Pulmonary artery endothelial cell (primary cell): ENCODE measurements at regions not wholly inside any gene's neighbourhood (a gene's known extent, or its start where the extent isn't known, plus 50 kb on each side); places are given as distances from the start of the nearest gene placed in this dataset.
A peak's percentile ranks its signal among the peaks of the same experiment; 100 is the strongest.

Source experiments
- DNase-seq: peaks from one replicate; pipeline ENCODE4 v3.0.0-alpha.2; 2011; ENCODE audit warnings: low read depth, low spot score

- no peak for DNase-seq
These were observed 425.4 kb upstream of the MMADHC start for GRCh38 chr2:150012986-150013385.

- DNase-seq, result no peak
These were observed 423.7 kb upstream of the MMADHC start for GRCh38 chr2:150011161-150011730.

GRCh38 chr2:150008901-150009300, 421.3 kb upstream of the MMADHC start:
- no peak for DNase-seq

GRCh38 chr2:150007815-150008430, 420.3 kb upstream of the MMADHC start:
- no peak for DNase-seq

DNA sequence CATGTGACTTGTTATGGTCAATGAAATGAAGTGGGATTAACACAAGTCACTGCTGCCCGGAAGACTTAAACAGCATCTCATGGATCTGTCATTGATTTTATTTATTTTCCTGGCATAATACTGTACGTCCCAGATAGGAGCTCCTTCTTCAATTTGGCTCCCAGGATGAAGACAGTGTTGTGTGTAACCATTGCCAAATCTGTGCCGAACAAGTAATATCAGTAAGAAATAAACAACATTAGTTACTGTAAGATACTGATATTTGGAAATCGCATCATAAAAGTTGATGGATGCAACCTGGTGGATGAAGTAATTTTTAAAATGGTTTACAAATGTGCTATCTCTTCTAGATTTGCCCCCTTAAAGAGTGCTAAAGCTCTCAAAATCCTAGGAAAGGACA, 419.0 kb upstream of the MMADHC start:
- no peak for DNase-seq

- DNase-seq, result no peak
These were observed 416.0 kb upstream of the MMADHC start for GRCh38 chr2:150003544-150003943.

- no peak for DNase-seq
These were observed 414.2 kb upstream of the MMADHC start for GRCh38 chr2:150001788-150002187.

GRCh38 chr2:149996901-149997300, 409.3 kb upstream of the MMADHC start:
- no peak for DNase-seq

DNA sequence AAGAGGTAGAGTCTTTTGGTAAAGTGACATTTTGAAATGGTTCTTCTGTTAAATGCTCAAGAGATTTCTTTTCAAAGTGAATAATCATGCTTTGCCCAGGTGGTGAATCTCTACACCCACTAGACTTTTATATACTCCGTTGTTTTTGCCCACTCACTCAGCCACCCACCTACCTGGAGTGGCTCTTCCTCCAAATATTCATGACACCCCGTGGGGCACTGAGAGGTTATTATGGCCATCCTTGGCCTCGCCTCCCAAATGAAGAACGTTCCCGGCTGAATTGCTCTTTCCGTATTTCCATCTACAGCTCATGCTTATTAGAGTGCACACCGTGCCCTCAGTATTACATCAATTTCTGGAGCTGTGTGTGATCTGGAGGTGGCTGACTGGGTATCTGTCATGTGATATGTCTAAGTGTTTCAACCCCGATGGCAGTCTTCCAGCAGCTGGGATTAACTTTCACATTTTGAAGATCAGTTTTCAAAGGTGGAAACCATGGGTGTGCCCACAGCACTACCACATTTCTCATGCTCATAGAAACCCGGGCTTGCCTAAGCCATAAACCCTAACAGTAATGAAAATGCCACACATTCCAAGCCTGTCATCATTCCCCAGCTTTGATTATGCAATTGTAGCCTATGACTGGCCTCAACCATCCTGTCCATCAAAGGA, 406.6 kb upstream of the MMADHC start:
- DNase-seq, result no peak

GRCh38 chr2:149993316-149993715, 405.7 kb upstream of the MMADHC start:
- DNase-seq, result no peak

DNA sequence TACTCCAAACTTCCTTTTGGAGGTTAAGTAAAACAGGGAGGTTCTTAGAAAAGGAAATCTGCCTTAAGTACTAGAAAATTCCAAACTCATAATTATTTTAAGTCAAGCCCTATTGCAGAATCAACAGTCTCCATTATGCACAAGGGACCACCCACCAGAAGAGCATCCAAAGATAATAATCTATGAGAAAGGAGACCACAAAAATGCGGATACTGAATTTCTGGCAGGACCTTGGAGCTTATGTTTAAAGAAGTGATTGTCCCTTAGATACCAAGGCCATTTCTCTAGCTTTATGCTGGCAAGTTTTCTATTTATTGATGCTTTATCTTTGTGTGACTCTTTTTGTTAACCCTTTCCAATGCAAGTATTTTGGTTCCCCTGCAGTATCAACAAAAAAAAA, 404.0 kb upstream of the MMADHC start:
- DNase-seq, result no peak

GRCh38 chr2:149990965-149991364, 403.4 kb upstream of the MMADHC start:
- no peak for DNase-seq

DNA sequence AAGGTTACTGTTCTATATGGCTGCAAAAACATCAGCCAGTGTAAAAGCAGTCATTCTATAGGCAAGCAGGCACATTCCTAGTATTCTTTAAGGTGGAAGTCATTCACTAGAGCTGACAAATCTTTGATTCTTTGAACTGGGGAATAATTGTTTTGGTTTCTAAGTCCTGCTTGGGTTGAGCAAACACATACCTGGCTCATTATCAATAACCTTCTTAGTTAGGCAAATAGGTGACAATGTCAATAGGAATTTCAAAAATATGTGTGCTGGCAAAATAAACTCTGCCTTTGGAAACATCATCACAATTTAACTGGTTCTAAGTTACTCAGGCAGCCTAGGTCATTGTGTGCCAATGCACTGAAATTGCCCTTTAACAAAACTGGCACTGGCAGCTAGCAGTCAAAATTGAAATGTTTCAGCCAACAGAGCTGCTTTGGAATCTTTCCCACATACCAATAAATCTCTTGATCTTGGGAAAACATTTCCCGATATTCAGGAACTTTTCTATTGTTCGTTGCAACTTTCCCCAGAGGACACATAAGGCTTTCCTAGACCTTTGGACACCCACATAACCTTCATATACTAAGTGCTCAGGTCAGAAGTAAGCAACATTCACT, 402.0 kb upstream of the MMADHC start:
- peak; percentile 40 for DNase-seq

DNA sequence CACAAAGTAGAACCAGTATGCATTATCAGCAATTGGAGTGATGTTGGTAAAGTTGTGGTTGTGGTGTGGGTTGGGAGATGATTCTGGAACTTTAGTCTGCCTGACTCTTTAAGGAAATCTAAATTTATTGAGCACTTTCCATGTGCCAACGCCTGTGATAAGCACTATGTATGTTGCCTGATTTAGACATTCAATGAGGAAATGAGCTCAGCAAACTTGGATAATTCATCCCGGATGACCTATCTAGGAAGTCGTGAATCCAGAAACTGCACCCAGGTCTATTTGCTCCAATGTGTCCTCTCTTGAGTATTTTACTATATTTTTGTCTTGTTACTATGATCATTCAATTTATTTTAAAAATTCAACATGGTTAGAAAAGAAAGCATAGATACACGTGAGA, 400.8 kb upstream of the MMADHC start:
- no peak for DNase-seq

GRCh38 chr2:149986861-149987260, 399.3 kb upstream of the MMADHC start:
- DNase-seq, result no peak

- DNase-seq, result no peak
These were observed 396.7 kb upstream of the MMADHC start for GRCh38 chr2:149984311-149984710.

DNA sequence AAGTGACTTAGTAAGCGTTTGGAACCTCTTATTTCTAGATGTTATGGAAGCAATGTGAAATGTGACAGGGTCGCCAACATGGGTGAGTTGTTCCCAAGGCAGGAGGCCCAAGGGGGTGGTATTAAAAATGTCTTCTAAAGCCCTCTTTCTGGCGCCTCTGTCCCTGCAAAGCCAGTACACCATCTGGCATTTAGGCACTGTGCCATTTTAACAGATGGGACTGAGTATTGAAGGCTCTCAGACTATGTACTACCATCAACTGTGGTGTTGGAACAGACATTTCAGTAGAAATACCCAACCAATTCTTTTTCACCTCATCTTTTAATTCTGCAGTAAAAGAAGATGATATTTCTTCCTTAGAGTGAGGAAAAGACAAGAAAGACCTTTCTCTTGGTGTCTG, 384.5 kb upstream of the MMADHC start:
- no peak for DNase-seq

- no peak for DNase-seq
These were observed 367.5 kb upstream of the MMADHC start for GRCh38 chr2:149954981-149955600.

- no peak for DNase-seq
These were observed 366.1 kb upstream of the MMADHC start for GRCh38 chr2:149953627-149954026.

DNA sequence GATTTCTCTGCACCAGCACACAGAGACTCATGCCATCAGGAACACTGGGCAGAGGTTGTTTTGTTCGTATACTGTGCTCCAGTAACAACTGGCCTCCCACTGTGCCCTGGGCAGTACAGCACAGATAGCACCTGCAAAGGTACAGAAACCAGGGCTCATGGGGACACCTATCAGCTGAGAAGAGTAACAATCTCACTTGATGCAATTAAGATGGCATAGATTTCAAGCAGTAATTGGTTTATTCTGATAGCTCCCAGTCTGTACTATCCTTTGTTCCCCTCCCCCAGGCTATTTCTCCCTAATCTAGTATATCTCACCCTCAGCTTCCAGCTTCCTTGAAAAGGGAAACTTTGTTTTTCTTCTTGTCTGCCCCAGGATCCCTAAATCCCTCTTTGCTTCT, 343.9 kb upstream of the MMADHC start:
- DNase-seq, result no peak

- no peak for DNase-seq
These were observed 340.4 kb upstream of the MMADHC start for GRCh38 chr2:149928011-149928410.

GRCh38 chr2:149926149-149926548, 338.6 kb upstream of the MMADHC start:
- no peak for DNase-seq
